ENCODE measurements at regions not wholly inside any gene's neighbourhood (a gene's known extent, or its start where the extent isn't known, plus 50 kb on each side); places are given as distances from the start of the nearest gene placed in this dataset.

DNA sequence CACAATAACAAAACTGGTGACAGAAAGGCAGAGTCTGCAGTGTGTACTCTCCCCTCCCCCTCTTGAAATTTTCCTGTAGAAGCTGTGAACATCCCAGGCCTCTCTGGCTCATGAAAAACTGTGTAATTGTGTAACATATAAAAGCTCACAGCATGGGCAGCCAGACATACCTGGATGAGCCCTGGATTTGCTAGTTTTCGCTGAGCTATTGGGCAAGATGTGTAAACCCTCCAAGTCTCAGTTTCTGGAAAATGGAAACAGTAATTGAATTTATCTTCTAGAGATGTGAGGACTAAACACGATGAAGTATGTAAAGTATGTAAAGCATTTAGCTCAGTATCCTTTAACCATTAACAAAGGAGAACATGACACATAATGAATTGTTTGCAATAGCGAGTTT lies 143.2 kb upstream of the ANKH start:
- peak; percentile 55 for DNase-seq (ENCODE audit: low read depth)
- TF ChIP-seq, protein P1, sequence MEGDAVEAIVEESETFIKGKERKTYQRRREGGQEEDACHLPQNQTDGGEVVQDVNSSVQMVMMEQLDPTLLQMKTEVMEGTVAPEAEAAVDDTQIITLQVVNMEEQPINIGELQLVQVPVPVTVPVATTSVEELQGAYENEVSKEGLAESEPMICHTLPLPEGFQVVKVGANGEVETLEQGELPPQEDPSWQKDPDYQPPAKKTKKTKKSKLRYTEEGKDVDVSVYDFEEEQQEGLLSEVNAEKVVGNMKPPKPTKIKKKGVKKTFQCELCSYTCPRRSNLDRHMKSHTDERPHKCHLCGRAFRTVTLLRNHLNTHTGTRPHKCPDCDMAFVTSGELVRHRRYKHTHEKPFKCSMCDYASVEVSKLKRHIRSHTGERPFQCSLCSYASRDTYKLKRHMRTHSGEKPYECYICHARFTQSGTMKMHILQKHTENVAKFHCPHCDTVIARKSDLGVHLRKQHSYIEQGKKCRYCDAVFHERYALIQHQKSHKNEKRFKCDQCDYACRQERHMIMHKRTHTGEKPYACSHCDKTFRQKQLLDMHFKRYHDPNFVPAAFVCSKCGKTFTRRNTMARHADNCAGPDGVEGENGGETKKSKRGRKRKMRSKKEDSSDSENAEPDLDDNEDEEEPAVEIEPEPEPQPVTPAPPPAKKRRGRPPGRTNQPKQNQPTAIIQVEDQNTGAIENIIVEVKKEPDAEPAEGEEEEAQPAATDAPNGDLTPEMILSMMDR (IDR thresholded peaks at IDR 0.05; ENCODE audit: low read length, missing control alignments) = no peak
- H3K4me3 ChIP-seq (replicated peaks; ENCODE audit: low read depth, low read length) = no peak overlapping the region

DNA sequence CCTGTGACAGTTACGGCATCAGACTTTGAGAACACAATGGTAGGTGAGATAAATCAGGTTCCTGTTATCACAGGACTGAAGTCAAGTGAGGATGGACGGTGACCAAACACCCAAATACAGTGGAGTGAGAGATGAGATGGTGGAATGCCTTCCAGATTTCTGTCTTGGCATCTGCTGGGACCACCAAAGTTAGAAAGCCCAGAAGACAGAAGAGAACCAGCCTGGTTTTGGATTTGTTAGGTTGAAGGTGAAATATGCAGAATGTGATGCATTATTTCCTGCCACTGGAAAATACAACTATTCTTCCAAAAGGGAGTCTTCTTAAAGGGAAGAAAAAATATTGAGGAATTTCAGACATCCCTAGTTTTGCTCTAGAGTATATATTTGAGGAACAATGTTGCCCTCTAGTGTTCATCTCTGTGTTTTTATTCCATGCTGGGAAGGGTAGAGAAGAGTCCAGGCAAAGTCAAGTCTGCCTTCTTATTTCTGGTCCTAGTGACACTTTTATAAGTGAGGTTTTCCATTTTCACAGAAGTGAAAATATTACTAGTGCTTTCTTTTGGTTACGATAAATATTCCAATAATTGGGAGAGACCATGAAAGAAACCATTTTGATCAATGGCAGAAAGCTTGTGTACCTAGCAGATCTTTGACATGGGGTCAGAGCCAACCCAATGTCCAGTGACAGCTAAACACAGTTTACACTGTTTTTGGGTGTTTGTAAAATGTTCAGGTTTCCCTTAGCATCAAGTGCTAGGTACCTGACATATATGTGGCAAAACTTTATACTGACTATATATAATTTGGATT lies 142.3 kb upstream of the ANKH start:
- no peak overlapping the region for H3K4me3 ChIP-seq (replicated peaks; ENCODE audit: low read depth, low read length)
- TF ChIP-seq, protein P1 (IDR thresholded peaks at IDR 0.05; ENCODE audit: low read length, missing control alignments) = peak; percentile 60
- peak; percentile 87 for DNase-seq (ENCODE audit: low read depth)

DNA sequence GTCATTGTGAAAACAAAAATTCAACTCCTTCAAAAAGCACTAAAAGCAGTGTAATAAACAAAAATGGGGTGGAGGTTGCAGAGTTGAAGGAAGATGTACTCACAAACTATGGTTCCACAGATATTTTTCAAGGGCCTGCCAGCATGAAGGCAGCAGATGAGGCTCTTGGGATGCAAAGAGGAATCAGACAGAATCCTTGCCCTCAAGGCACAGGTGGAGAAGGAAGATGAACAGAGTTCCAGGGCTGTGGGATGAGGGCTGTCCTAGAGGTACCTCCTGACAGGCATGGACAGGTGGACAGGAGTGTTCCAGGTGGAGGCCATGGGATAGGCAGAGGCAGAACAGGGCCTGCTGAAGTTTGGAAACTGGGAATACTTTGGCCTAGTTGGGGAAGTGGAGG lies 140.5 kb upstream of the ANKH start:
- H3K4me3 ChIP-seq (replicated peaks; ENCODE audit: low read depth, low read length) = no peak overlapping the region
- DNase-seq (ENCODE audit: low read depth) = no peak
- TF ChIP-seq, protein P1 (IDR thresholded peaks at IDR 0.05; ENCODE audit: low read length, missing control alignments) = no peak

DNA sequence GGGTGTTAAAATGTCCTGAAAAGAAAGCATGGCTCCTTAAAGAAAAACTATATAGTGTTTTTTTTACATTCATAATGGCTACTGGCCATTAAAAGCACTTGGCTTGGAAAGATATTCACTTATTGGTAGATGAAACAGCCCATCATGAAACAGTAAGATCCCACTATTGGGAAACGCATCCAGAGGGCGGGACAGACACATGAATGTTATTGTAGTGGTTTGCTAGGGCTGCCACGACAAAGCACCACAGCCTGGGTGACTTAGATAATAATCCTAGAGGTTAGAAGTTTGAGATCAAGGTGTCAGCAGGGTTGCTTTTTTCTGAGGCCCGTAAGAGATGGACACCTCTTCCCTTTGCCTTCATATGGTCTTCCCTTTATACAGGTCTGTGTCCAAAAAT lies 139.4 kb upstream of the ANKH start:
- no peak for DNase-seq (ENCODE audit: low read depth)
- H3K4me3 ChIP-seq (replicated peaks; ENCODE audit: low read depth, low read length) = no peak overlapping the region
- TF ChIP-seq, protein P1 (IDR thresholded peaks at IDR 0.05; ENCODE audit: low read length, missing control alignments) = no peak

DNA sequence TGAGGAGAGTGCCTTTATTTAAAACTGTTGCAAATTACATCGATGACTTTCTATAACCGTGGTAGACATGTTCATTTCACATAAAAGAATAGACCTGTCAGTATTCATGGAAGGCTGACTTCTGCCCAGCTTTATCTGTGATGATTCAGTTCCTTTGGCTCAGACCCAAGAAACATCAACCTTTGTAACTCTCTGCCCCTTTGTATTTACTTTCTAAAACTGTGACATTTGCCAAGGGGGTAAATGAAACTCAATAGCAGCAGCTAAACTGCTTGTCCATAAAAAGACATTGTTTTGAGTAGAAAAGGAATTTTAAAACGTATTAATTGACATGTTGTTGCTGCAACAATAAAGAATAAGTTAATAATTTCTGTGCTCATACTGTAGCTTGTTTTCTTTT lies 137.8 kb upstream of the ANKH start:
- no peak overlapping the region for H3K4me3 ChIP-seq (replicated peaks; ENCODE audit: low read depth, low read length)
- peak; percentile 87 for DNase-seq (ENCODE audit: low read depth)
- TF ChIP-seq, protein P1 (IDR thresholded peaks at IDR 0.05; ENCODE audit: low read length, missing control alignments) = no peak

DNA sequence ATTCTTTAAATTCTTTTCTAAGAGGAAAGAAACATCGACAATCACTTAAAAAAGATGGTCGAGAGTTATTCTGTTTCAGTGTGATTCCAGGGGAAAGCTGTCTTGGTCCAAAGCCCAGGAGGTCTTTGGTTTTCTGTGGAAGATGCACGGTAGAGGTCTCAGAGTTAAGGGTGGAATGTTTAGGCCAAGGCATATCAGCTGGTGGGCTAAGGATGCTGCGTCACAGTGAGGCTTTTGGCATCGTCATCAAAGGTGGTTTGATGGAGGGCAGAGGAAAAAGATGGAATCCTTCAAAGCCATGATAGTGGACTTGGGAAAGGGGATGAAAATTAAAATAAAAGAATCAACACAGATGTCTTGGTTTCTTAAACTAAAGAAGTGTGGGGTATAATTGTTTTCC lies 137.3 kb upstream of the ANKH start:
- peak; percentile 33 for DNase-seq (ENCODE audit: low read depth)
- TF ChIP-seq, protein P1 (IDR thresholded peaks at IDR 0.05; ENCODE audit: low read length, missing control alignments) = no peak
- H3K4me3 ChIP-seq (replicated peaks; ENCODE audit: low read depth, low read length) = no peak overlapping the region

DNA sequence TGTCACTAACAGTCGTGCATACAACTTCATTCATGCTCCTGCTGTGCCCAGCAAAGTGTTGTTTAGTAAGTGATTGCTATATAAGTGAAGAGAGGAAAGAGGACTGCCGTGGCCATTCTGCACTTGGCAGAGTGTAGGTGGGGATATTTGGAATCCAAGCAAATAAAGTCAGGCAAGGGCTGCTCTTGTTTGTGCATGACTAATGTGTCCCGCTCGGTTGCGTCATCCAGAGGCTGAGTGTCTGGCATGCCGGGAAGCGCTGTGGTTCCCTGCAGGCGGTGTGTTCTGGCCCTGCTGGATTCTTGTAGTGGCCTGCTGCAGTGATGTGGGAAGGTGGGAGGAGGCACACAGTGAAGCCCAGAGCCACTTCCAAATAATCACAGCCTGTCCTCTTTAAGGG lies 136.9 kb upstream of the ANKH start:
- H3K4me3 ChIP-seq (replicated peaks; ENCODE audit: low read depth, low read length) = no peak overlapping the region
- peak; percentile 97 for DNase-seq (ENCODE audit: low read depth)
- TF ChIP-seq, protein P1 (IDR thresholded peaks at IDR 0.05; ENCODE audit: low read length, missing control alignments) = no peak
